Fibroblast of lung (primary cell): ENCODE measurements at regions not wholly inside any gene's neighbourhood (a gene's known extent, or its start where the extent isn't known, plus 50 kb on each side); places are given as distances from the start of the nearest gene placed in this dataset.
A peak's percentile ranks its signal among the peaks of the same experiment; 100 is the strongest.
"Not testable (repeated sequence)": the region's sequence is repeated elsewhere in the genome, so short reads cannot be mapped to it uniquely, and the experiment has no call there.

Source experiments
- DNase-seq, 2 donors: peaks; one replicate each; pipeline versions ENCODE4 v3.0.0 to v3.0.0-alpha.2; 2010; ENCODE audit warnings: low read depth in 2 of 2
- H2AFZ ChIP-seq: 2 replicates; pipeline ENCODE4 v1.5.1; 2012; ENCODE audit warnings: low read length, control low read depth, inconsistent platforms
- H3K27ac ChIP-seq: 2 replicates; pipeline ENCODE4 v1.5.1; 2011; ENCODE audit warnings: low read length, control low read depth; ENCODE audit not compliant: insufficient read depth
- H3K27me3 ChIP-seq: 2 replicates; pipeline ENCODE4 v1.5.1; 2011; ENCODE audit warnings: mild to moderate bottlenecking, low read length; ENCODE audit not compliant: control insufficient read depth, insufficient read depth
- H3K36me3 ChIP-seq: 2 replicates; pipeline ENCODE4 v1.5.1; 2011; ENCODE audit warnings: low read length; ENCODE audit not compliant: control insufficient read depth, insufficient read depth
- H3K4me1 ChIP-seq: 2 replicates; pipeline ENCODE4 v1.5.1; 2011; ENCODE audit warnings: low read length; ENCODE audit not compliant: control insufficient read depth, insufficient read depth; ENCODE audit errors: extremely low read depth
- H3K4me2 ChIP-seq: 2 replicates; pipeline ENCODE4 v1.5.1; 2011; ENCODE audit warnings: low read length, control low read depth; ENCODE audit not compliant: insufficient read depth; ENCODE audit errors: extremely low read depth
- H3K4me3 ChIP-seq, 4 experiments: fragments of 200-600 bp in 1 of 4; sonication (generic) in 1 of 4; replicated peaks in 1 of 4; 2 replicates each; pipeline ENCODE4 v1.5.1; 2011 to 2016; ENCODE audit warnings: low read length in 4 of 4, low read depth in 3 of 4, mild to moderate bottlenecking in 3 of 4, control low read depth in 2 of 4, inconsistent platforms in 1 of 4, mixed read lengths in 1 of 4; ENCODE audit not compliant: insufficient read depth in 1 of 4; ENCODE audit errors: control extremely low read depth in 1 of 4
- H3K79me2 ChIP-seq: 2 replicates; pipeline ENCODE4 v1.5.1; 2012; ENCODE audit warnings: mild to moderate bottlenecking, low read length, inconsistent platforms; ENCODE audit not compliant: control insufficient read depth, insufficient read depth
- H3K9ac ChIP-seq: 2 replicates; pipeline ENCODE4 v1.5.1; 2011; ENCODE audit warnings: mild to moderate bottlenecking, low read length, control low read depth; ENCODE audit not compliant: insufficient read depth
- H3K9me3 ChIP-seq: 2 replicates; pipeline ENCODE4 v1.5.1; 2012; ENCODE audit warnings: low read depth, low read length; ENCODE audit not compliant: control insufficient read depth, insufficient read depth
- H4K20me1 ChIP-seq: 2 replicates; pipeline ENCODE4 v1.5.1; 2011; ENCODE audit warnings: low read length; ENCODE audit not compliant: control insufficient read depth, insufficient read depth; ENCODE audit errors: extremely low read depth
- CTCF ChIP-seq, 2 donors: IDR thresholded peaks in 1 of 2; conservative IDR thresholded peaks in 1 of 2; 1 replicate in 1 of 2; 2 replicates in 1 of 2; pipeline ENCODE4 v1.5.1; 2011 to 2012; ENCODE audit warnings: low read length in 2 of 2, control low read depth in 1 of 2, inconsistent platforms in 1 of 2, low read depth in 1 of 2, mild to moderate bottlenecking in 1 of 2
- EZH2 ChIP-seq: IDR thresholded peaks from 2 replicates; pipeline ENCODE4 v1.5.1; 2012; ENCODE audit warnings: low read length, control low read depth, mild to moderate bottlenecking; ENCODE audit errors: missing control alignments

GRCh38 chr20:39706184-39706663 lies 744.1 kb downstream of the DHX35 start:
- peak in 1 of 2 donors; percentile 46 for DNase-seq
- no peaks in the 10 kb centered on the region for H3K36me3 ChIP-seq
- no peak overlapping the region for H3K4me3 ChIP-seq
- H3K27me3 ChIP-seq, result no peaks in the 10 kb centered on the region
- H3K4me2 ChIP-seq, result no peak overlapping the region
- no peak overlapping the region for H3K9ac ChIP-seq
- TF ChIP-seq EZH2 (no peak), CTCF (conservative IDR thresholded peaks at IDR 0.05 in 1 of 2, IDR thresholded peaks at IDR 0.05 in 1 of 2; ENCODE audit: low read depth in 1 of 2, low read length in 2 of 2) (no peak)
- no peaks in the 10 kb centered on the region for H3K79me2 ChIP-seq
- H3K27ac ChIP-seq, result no peak overlapping the region
- H2AFZ ChIP-seq, result no peak overlapping the region
- no peaks in the 10 kb centered on the region for H4K20me1 ChIP-seq
- H3K9me3 ChIP-seq, result no peaks in the 10 kb centered on the region
- no peaks in the 10 kb centered on the region for H3K4me1 ChIP-seq

- no peak for TF ChIP-seq EZH2
- TF ChIP-seq CTCF (conservative IDR thresholded peaks at IDR 0.05 in 1 of 2, IDR thresholded peaks at IDR 0.05 in 1 of 2; ENCODE audit: low read depth in 1 of 2, low read length in 2 of 2), result no peak
These were observed 742.9 kb downstream of the DHX35 start for GRCh38 chr20:39705032-39705431.

GRCh38 chr20:39703357-39703756 lies 741.2 kb downstream of the DHX35 start:
- not testable (repeated sequence) for DNase-seq, H3K4me3 ChIP-seq, H3K9me3 ChIP-seq, H3K9ac ChIP-seq, H3K4me2 ChIP-seq, H2AFZ ChIP-seq, H4K20me1 ChIP-seq, H3K36me3 ChIP-seq, H3K27ac ChIP-seq, H3K79me2 ChIP-seq, H3K27me3 ChIP-seq, H3K4me1 ChIP-seq

More at GRCh38 chr20:39705032-39705431, 742.9 kb downstream of the DHX35 start:
- no peaks in the 10 kb centered on the region for H3K27me3 ChIP-seq
- no peak overlapping the region for H2AFZ ChIP-seq
- no peak overlapping the region for H3K27ac ChIP-seq
- no peaks in the 10 kb centered on the region for H3K79me2 ChIP-seq
- no peaks in the 10 kb centered on the region for H3K36me3 ChIP-seq
- H3K9me3 ChIP-seq, result no peaks in the 10 kb centered on the region
- no peaks in the 10 kb centered on the region for H4K20me1 ChIP-seq
- H3K4me2 ChIP-seq, result no peak overlapping the region
- no peaks in the 10 kb centered on the region for H3K4me1 ChIP-seq
- no peak overlapping the region for H3K9ac ChIP-seq
- no peak overlapping the region for H3K4me3 ChIP-seq
- DNase-seq, result no peak
